ENCODE measurements at regions not wholly inside any gene's neighbourhood (a gene's known extent, or its start where the extent isn't known, plus 50 kb on each side); places are given as distances from the start of the nearest gene placed in this dataset.

DNA sequence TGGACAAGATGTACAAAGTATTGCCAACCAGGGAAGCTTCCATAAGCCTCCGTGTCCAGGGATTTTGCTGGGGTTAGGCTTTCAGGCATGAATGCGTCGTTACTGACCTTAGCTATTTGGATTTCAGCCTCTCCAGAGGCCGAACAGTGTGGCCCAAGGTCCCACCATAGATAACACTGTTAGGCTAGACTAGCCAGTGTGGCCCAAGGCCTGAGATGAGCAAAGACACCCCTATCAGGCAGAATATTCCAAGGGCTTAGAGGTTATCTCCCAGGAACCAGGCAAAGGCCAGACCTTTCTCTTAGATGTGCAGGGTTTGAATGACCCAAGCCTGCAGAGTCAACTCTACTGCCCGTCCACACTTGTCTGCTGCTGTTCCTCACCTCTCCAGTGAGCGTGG is 131.7 kb upstream of the NDUFV2 start (continued):
- TF ChIP-seq CBX8 (IDR thresholded peaks at IDR 0.05; ENCODE audit: borderline replicate concordance, low read depth, low read length) (no peak), YY1 (IDR thresholded peaks at IDR 0.05; ENCODE audit: low read depth, low read length) (no peak)
- TF ChIP-seq, protein P1, sequence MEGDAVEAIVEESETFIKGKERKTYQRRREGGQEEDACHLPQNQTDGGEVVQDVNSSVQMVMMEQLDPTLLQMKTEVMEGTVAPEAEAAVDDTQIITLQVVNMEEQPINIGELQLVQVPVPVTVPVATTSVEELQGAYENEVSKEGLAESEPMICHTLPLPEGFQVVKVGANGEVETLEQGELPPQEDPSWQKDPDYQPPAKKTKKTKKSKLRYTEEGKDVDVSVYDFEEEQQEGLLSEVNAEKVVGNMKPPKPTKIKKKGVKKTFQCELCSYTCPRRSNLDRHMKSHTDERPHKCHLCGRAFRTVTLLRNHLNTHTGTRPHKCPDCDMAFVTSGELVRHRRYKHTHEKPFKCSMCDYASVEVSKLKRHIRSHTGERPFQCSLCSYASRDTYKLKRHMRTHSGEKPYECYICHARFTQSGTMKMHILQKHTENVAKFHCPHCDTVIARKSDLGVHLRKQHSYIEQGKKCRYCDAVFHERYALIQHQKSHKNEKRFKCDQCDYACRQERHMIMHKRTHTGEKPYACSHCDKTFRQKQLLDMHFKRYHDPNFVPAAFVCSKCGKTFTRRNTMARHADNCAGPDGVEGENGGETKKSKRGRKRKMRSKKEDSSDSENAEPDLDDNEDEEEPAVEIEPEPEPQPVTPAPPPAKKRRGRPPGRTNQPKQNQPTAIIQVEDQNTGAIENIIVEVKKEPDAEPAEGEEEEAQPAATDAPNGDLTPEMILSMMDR (IDR thresholded peaks at IDR 0.05; ENCODE audit: control extremely low read depth in 1 of 3, insufficient read depth in 1 of 3, low read depth in 1 of 3, low read length in 3 of 3) = no peak

Measured in H1 (cell line).